Astrocyte (in vitro differentiated cells and primary cell): ENCODE measurements at regions not wholly inside any gene's neighbourhood (a gene's known extent, or its start where the extent isn't known, plus 50 kb on each side); places are given as distances from the start of the nearest gene placed in this dataset.

Experiments used
- EZH2 ChIP-seq: IDR thresholded peaks from 2 replicates; pipeline ENCODE4 v1.6.1; 2012; ENCODE audit warnings: mild to moderate bottlenecking, low read length, inconsistent platforms; ENCODE audit not compliant: insufficient read depth
- TF ChIP-seq, protein P1 (sequence below): IDR thresholded peaks from 2 replicates; pipeline ENCODE4 v1.5.1; 2011; ENCODE audit warnings: low read depth, mild to moderate bottlenecking, inconsistent platforms, low read length, moderate library complexity; ENCODE audit not compliant: insufficient read depth

GRCh38 chr13:42487221-42487620, 86.7 kb upstream of the TNFSF11 start:
- no peak for TF ChIP-seq EZH2
- TF ChIP-seq, protein P1, sequence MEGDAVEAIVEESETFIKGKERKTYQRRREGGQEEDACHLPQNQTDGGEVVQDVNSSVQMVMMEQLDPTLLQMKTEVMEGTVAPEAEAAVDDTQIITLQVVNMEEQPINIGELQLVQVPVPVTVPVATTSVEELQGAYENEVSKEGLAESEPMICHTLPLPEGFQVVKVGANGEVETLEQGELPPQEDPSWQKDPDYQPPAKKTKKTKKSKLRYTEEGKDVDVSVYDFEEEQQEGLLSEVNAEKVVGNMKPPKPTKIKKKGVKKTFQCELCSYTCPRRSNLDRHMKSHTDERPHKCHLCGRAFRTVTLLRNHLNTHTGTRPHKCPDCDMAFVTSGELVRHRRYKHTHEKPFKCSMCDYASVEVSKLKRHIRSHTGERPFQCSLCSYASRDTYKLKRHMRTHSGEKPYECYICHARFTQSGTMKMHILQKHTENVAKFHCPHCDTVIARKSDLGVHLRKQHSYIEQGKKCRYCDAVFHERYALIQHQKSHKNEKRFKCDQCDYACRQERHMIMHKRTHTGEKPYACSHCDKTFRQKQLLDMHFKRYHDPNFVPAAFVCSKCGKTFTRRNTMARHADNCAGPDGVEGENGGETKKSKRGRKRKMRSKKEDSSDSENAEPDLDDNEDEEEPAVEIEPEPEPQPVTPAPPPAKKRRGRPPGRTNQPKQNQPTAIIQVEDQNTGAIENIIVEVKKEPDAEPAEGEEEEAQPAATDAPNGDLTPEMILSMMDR: no peak
